Testis (tissue), 2 donors: ENCODE measurements at regions not wholly inside any gene's neighbourhood (a gene's known extent, or its start where the extent isn't known, plus 50 kb on each side); places are given as distances from the start of the nearest gene placed in this dataset.
A peak's percentile ranks its signal among the peaks of the same experiment; 100 is the strongest.

Source experiments
- DNase-seq: peaks from one replicate; pipeline ENCODE4 v3.0.0-alpha.2; 2019
- H3K27ac ChIP-seq, 2 donors: fragments of 200-600 bp; sonication (generic); one replicate each; pipeline ENCODE4 v1.5.1; 2019
- H3K27me3 ChIP-seq: fragments of 200-600 bp; sonication (generic); one replicate; pipeline ENCODE4 v1.5.1; 2019
- H3K36me3 ChIP-seq: fragments of 200-600 bp; sonication (generic); one replicate; pipeline ENCODE4 v1.5.1; 2017; ENCODE audit warnings: low read depth; ENCODE audit errors: missing control alignments
- H3K4me1 ChIP-seq: fragments of 200-600 bp; sonication (generic); one replicate; pipeline ENCODE4 v1.5.1; 2019
- H3K4me3 ChIP-seq, 2 donors: fragments of 200-600 bp; sonication (generic); one replicate each; pipeline ENCODE4 v1.5.1; 2017 to 2019
- H3K9me3 ChIP-seq: fragments of 200-600 bp; sonication (generic); one replicate; pipeline ENCODE4 v1.5.1; 2017
- CTCF ChIP-seq, 3 experiments: fragments of 450-650 bp in 2 of 3; fragments of 200-600 bp in 1 of 3; sonication (generic) in 1 of 3; IDR thresholded peaks; one replicate each; pipeline ENCODE4 v1.5.1; 2016 to 2019; ENCODE audit warnings: antibody characterized with exemption in 3 of 3, mild to moderate bottlenecking in 2 of 3, moderate library complexity in 1 of 3
- POLR2A ChIP-seq: fragments of 450-650 bp; IDR thresholded peaks from one replicate; pipeline ENCODE4 v1.6.1; 2017; ENCODE audit warnings: antibody characterized with exemption, mild to moderate bottlenecking, moderate library complexity
- WGBS, 2 donors: methylation state at CpG; one replicate each; pipeline ENCODE4 v1.1.5; 2018; 5-methylcytosine and 5-hydroxymethylcytosine counted together
- intact Hi-C: fragments of 100-400 bp; cut with DNase I; formaldehyde crosslinking; loops from one replicate; pipeline ENCODE4 v1.15.1; 2023; ENCODE audit warnings: low total_unique reads

- intact Hi-C loops = no loop called here
- Histone ChIP-seq H3K4me3 (no peak overlapping the region), H3K27me3 (no peaks in the 10 kb centered on the region), H3K4me1 (no peaks in the 10 kb centered on the region), H3K27ac (no peak overlapping the region), H3K9me3 (no peaks in the 10 kb centered on the region), H3K36me3 (no peaks in the 10 kb centered on the region)
- WGBS, 2 donors = 91 to 96% methylated on average over 5 of the region's 5 CpGs
- TF ChIP-seq CTCF (IDR thresholded peaks at IDR 0.05) = no peak
- TF ChIP-seq POLR2A = no peak
- no peak for DNase-seq
These were observed 57.9 kb downstream of the DNAJB9 start for GRCh38 chr7:108627476-108628051.

GRCh38 chr7:108628678-108629077 is 59.0 kb downstream of the DNAJB9 start:
- TF ChIP-seq POLR2A = no peak
- TF ChIP-seq CTCF (IDR thresholded peaks at IDR 0.05) = no peak
- no peaks in the 10 kb centered on the region for H3K27me3 ChIP-seq
- H3K9me3 ChIP-seq = no peaks in the 10 kb centered on the region
- H3K4me1 ChIP-seq = no peaks in the 10 kb centered on the region
- H3K27ac ChIP-seq = no peak overlapping the region
- no peaks in the 10 kb centered on the region for H3K36me3 ChIP-seq
- DNase-seq = no peak
- no peak overlapping the region for H3K4me3 ChIP-seq
- 90 to 92% methylated on average over 3 of the region's 3 CpGs for WGBS, 2 donors
- intact Hi-C loops = no loop called here

GRCh38 chr7:108629651-108630400 is 60.2 kb downstream of the DNAJB9 start:
- Histone ChIP-seq H3K4me1 (no peaks in the 10 kb centered on the region), H3K27me3 (no peaks in the 10 kb centered on the region), H3K36me3 (no peaks in the 10 kb centered on the region), H3K27ac (no peak overlapping the region), H3K4me3 (no peak overlapping the region), H3K9me3 (no peaks in the 10 kb centered on the region)
- intact Hi-C loops = no loop called here
- peak; percentile 18 for DNase-seq
- WGBS, 2 donors = 62 to 68% methylated on average over 2 of the region's 2 CpGs
- TF ChIP-seq CTCF (IDR thresholded peaks at IDR 0.05) (no peak), POLR2A (no peak)

GRCh38 chr7:108634036-108634435 is 64.4 kb downstream of the DNAJB9 start:
- no peak for DNase-seq
- WGBS, 2 donors = 79 to 83% methylated on average over 2 of the region's 2 CpGs
- Histone ChIP-seq H3K27me3 (no peaks in the 10 kb centered on the region), H3K36me3 (no peaks in the 10 kb centered on the region), H3K4me1 (no peaks in the 10 kb centered on the region), H3K9me3 (no peaks in the 10 kb centered on the region), H3K4me3 (no peak overlapping the region), H3K27ac (no peak overlapping the region)
- intact Hi-C loops = no loop called here
- TF ChIP-seq CTCF (IDR thresholded peaks at IDR 0.05) (no peak), POLR2A (no peak)

- intact Hi-C loops = no loop called here
- 88 to 97% methylated on average over 1 of the region's 1 CpG for WGBS, 2 donors
These were observed 64.9 kb downstream of the DNAJB9 start for GRCh38 chr7:108634535-108634934.

More at GRCh38 chr7:108634535-108634934, 64.9 kb downstream of the DNAJB9 start:
- DNase-seq = no peak
- Histone ChIP-seq H3K36me3 (no peaks in the 10 kb centered on the region), H3K4me3 (no peak overlapping the region), H3K27ac (no peak overlapping the region), H3K9me3 (no peaks in the 10 kb centered on the region), H3K4me1 (no peaks in the 10 kb centered on the region), H3K27me3 (no peaks in the 10 kb centered on the region)
- no peak for TF ChIP-seq POLR2A
- TF ChIP-seq CTCF (IDR thresholded peaks at IDR 0.05) = no peak
